GM19452 (cell line): ENCODE measurements at regions not wholly inside any gene's neighbourhood (a gene's known extent, or its start where the extent isn't known, plus 50 kb on each side); places are given as distances from the start of the nearest gene placed in this dataset.

ENCODE experiments used
- ATAC-seq: cut with Tn5 transposase; IDR thresholded peaks from one replicate; pipeline ENCODE4 v1.9.1; 2021; ENCODE audit not compliant: unreplicated experiment

GRCh38 chr6:53417141-53417540, 68.4 kb upstream of the ELOVL5 start:
- no peak for ATAC-seq

DNA sequence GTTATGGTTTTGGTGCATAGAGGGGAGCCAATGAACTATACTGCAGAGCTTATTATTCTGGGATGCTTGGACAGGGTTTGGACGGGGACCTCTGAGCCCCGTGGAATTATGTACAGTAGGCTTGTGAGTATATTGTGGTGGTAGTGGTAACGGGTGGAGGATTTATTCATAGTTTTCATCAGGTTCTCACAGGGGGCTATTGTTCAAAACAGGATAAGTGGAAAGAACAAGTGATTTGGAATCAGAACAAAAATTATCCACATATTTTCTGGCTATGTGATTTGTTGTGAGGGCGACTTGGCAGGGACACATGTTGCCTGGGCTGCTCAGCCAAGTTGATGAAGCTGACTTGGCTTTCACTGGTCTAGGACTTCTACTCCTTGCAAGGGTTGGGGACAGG, 64.6 kb upstream of the ELOVL5 start:
- ATAC-seq = no peak

DNA sequence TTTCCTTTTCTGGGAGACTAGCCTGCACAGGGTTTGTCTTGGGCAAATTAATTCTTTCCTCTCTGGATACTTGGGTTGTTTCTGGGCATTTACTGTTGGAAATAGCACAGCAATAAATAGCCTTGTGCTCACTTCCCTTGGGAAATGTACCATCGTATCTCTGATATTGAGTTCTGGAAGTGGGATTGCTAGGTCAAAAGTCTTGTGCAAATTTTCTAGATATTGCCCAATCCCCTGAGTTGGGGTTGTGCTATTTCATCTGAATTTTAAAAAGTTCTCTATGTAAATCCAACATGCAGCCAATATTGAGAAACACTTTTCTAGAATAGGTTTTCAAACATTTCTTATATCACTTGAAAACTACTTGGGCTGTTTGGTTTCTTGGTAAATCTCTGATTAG, 64.0 kb upstream of the ELOVL5 start:
- ATAC-seq = no peak

DNA sequence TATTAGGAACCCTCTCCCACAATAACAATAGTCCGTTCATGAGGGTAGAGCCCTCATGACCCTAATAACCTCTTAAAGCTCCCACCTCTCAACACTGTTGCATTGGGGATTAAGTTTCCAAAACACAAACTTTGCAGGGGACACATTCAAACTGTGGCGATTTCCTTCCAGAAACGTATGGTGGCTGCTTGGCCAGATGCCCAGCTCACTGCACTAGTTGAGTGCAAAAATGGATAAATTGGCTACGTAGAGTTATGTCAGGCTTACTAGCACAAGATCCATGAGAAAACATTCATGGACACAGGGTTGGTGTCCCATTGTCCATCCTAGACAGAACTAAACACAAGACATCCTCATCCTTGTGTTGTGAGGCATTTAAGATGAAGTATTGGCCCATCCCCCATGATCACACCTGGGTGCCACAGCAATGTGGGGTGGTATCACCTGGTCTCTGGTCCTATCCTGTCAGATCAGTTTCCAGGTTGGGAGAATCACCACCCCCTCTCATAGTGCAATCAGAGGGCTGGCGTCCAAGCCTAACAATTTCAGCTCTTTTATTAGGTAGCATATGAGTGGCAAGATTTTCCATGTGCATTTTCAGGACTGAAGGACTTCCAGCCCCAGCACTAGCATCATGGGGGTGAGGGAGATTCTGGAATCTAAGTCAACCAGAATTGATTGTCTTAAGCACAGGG, 63.4 kb upstream of the ELOVL5 start:
- ATAC-seq = no peak

- ATAC-seq = no peak
These were observed 62.7 kb upstream of the ELOVL5 start for GRCh38 chr6:53411451-53411850.

DNA sequence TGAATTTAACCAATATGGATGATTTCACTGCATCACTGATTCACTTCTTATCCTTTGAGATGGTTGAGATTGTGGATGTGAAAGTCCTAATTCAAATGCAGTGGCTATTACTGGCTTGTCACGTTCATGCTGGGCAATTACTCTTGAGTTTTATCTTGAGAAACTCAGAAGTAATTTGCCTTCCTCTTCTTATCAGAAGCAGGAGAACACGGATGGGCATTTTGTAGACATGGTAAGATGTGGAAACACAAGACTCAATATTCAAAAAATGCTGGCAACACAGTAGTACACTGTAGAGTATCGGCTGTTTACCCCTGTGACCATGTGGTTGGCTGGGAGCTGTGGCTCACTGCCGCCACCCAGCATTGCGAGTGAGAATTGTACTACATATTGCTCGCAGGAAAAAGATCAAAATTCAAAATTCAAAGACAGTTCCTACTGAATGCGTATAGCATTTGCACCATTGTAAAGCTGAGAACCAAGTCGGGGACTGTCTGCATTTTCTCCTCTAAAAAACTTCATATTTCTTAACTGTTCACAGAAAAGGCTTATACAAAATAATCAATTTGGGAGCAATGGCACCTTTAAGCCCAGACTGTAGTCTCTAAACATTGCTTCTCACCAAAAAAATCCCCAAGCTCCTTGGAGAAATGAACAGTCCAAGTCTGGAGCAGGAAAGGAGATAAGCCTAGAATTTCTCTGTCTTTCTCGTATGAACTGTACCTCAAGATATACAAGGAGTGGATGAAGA, 61.9 kb upstream of the ELOVL5 start:
- peak; percentile 97 for ATAC-seq

DNA sequence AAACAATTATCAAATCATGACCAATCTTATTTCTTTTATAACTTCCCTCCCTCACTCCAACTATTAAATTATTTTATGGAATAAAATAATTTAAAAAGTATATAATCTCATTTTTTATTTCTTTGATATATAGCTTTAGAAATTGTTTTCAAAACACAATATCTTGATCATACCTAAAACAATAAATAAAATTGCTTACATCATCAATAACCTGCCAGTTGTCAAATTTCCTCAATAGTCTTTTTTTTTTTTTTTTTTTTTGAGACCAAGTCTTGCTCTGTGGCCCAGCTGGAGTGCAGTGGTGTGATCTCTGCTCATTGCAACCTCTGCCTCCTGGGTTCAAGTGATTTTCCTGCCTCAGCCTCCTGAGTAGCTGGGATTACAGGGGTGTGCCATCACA, 60.1 kb upstream of the ELOVL5 start:
- ATAC-seq = no peak

DNA sequence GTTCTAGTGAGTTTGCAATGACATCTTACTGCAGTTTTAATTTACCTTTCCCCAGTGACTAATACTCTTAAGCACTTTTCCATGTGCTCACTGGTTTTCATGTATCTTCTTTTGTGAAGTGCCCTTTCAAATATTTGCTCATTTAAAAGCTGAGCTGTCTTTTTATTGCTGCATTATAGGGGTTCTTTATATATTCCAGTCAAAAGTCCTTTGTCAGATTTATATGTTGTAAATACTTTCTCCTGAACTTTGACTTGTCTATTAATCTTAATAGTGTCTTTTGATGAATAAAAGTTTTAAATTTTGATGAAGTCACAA, 50.2 kb upstream of the ELOVL5 start:
- no peak for ATAC-seq

- ATAC-seq = no peak
These were observed 49.7 kb upstream of the ELOVL5 start for GRCh38 chr6:53398247-53399026.
